NCI-H82 treated with DMSO at 0.1 percent for 48 hours (cell line): ENCODE measurements at regions not wholly inside any gene's neighbourhood (a gene's known extent, or its start where the extent isn't known, plus 50 kb on each side); places are given as distances from the start of the nearest gene placed in this dataset.
"Not testable (repeated sequence)": the region's sequence is repeated elsewhere in the genome, so short reads cannot be mapped to it uniquely, and the experiment has no call there.

ENCODE experiments used
- DNase-seq: peaks from one replicate; lab custom pipeline; 2025; ENCODE audit not compliant: unreplicated experiment; lab: John Stamatoyannopoulos, UW

- DNase-seq: not testable (repeated sequence)
Measured at GRCh38 chr22:48412931-48413330, 1414.7 kb downstream of the BRD1 start.

GRCh38 chr22:48410536-48410935 is 1417.1 kb downstream of the BRD1 start:
- DNase-seq: no peak

GRCh38 chr22:48407256-48407955 is 1420.3 kb downstream of the BRD1 start:
- DNase-seq: no peak

- DNase-seq: no peak
Measured at GRCh38 chr22:48406161-48406560, 1421.5 kb downstream of the BRD1 start.

DNA sequence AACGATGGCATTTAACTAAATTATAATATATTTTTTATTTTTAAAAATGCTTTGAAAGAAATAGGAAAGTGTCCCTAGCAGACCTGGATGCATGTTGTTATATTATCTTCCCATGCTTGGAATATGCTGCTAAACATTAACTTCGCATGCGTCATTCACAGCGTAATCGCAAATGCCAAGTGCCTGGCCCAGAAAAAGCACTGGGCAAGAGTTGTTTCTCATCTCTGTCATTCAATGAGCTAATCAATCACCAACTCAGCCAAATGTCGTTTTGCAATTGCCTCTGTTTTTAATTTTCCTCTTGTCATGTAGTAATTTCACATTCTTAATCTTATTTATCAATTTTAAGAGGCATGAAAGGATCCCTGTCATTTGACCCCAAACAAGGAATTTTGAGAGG is 1421.9 kb downstream of the BRD1 start:
- DNase-seq: no peak

DNA sequence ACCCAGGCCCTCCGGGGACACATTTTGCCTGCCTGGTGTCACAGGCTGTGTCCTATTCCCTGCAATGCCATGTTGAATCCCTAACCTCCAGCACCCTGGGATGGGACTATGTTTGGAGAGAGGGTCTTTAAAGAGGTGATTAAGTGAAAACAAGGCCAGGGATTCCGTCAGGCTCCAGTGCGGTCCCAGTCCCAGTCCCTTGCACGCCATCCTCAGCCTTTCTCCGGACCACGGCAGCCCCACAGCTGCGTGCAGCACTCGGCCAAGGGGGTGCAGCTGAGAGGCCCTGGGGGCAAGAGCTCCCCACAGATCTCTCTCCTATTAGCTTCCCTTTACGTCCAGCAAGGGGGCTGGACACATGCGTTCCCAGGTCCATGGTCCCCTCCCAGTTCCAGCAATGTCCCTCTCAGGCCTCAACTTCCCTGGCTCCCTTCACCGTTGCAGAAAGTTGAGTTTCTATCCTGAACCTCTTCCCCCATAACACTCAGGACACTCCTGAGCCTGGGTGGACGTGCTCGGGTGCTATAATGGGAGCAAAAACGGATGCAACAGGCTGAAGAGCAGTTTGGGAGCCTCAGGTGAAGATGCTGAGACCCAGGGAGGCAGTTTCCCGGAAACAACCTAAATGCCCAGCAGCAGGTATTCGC is 1422.7 kb downstream of the BRD1 start:
- no peak for DNase-seq

GRCh38 chr22:48403521-48404403 is 1423.9 kb downstream of the BRD1 start:
- DNase-seq: no peak

- DNase-seq: no peak
Measured at GRCh38 chr22:48402591-48403031, 1425.1 kb downstream of the BRD1 start.

DNA sequence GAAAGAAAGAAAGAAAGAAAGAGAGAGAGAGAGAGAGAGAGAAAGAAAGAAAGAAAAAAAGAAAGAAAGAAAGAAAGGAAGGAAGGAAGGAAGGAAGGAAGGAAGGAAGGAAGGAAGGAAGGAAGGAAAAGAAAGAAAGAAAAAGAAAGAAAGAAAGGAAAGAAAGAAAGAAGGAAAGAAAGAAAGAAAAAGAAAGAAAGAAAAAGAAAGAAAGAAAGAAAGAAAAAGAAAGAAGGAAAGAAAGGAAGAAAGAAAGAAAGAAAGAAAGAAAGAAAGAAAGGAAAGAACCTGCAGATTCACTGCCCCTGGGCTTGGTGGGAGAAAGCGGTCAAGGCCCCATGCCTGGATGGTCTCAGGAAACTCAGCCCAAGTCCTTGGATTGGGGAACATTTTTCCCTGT is 1426.2 kb downstream of the BRD1 start:
- DNase-seq: not testable (repeated sequence)

DNA sequence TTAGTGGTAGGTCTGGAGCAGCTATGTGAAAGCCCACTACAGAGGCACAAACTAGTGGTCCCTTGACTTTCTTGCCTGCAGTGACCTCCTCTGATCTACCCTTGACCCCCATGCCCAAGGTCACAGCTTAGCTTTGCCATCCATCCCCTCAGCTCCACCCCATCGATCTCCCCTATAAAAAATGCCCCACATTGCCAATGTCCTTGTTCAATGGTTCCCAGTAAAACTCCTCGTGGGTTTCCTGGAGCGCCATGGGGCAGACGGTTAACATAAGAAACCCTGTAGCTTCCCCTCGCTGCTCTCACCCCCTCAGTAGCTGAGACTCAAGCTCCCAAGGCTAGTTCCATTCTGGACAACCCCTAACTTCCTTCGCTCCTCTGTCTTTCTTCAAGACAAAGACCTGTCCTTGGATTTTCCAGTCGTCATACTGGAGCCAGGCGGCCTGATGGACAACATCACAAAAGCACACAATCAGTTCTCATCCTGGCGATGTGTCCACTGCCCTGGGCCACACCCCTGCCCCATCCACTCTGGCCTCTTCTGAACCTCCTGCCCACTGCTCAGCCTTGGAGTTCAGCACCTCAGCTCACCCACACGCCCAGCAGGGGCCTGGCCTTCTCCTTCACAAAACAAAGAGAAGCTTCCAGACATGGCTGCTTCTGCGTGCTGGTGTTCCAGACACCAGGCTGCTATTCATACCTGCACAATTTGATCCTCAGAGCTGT is 1429.3 kb downstream of the BRD1 start:
- DNase-seq: no peak

DNA sequence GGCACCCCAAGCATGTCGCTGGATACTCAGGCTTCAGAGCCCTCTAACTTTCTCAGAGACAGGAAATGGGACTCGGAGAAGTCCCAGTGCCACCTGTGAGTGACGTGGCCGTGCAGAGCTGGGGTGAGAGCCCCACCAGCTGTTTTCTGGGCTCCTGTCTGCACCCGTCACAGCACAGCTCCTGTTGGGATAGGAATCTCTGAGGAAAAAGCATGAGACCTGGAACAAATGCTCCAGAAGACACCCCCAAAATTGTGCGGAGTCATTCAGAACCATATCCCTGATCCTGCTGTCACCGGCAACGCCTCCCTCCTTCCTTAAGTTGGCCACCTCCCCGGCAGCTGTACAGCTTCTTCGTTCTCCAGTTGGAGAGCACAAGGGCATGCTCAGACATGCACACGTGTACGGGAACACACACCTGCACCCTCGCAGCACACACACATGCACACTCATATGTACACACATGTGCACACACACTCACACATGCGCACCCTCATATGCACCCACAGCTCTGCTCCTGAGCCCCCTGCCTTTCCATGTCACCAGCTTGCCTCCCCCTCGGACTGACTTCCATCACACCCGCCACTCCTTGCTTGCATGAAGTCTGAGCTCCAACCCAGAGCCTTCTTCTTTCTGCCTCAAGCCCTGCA is 1430.0 kb downstream of the BRD1 start:
- DNase-seq: no peak

- DNase-seq: no peak
Measured at GRCh38 chr22:48396785-48397530, 1430.7 kb downstream of the BRD1 start.

- DNase-seq: no peak
Measured at GRCh38 chr22:48396091-48396784, 1431.4 kb downstream of the BRD1 start.

DNA sequence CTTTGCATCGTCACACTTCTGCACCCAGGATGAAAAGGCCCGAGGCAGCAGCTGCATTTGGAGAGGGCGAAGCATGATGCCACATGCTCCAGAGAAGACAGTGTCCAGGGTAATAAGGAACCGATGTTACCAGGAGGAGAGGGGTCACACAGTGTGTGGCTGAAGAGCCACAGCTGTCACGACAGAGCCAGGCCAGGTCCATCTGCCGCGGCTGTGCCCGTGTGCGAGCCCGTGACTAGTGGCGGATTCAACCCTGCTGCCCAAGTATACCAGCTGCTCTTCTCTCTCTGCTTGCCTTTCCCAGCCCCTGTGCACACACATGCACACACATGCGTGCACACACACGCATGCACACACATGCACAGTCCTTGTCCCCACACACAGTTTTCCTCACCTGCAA is 1432.5 kb downstream of the BRD1 start:
- DNase-seq: no peak

DNA sequence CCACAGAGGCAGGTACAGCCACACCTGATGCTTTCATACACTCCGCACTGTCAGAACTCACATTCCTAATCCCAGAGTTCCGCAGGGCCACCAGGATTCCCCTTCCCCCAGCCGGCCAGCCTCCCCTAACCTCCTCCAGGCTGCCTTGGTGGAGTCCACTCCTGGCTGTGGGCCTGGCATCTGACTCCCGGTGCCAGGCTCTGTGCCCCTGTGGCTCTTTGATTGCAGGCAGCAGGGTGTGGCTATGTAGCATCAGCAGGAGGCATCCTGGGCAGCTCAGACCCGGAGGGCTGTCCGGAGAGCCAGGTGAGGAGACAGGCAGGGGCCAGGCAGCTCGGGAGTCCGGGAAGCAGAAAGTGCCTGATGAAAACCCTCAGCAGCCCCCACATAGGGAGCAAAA is 1432.9 kb downstream of the BRD1 start:
- no peak for DNase-seq

DNA sequence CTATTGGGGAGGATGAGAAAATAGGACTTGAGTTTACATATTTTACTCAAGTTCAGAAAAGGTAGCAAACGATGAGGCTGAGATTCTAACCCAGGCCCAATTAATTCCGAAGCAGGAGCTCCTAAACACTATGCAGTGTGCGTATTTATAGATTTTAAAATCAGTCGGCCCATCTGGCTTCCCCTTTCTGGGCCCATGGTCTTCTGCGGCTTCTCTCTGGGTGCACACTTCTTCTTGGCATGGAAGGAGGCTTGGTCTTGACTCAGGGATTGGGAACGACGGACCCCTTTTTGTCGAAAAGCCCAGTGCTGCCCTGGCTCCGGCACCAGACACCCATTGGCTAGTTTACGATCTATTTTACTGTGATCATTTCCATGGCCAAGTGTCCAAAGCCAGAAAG is 1433.8 kb downstream of the BRD1 start:
- no peak for DNase-seq

DNA sequence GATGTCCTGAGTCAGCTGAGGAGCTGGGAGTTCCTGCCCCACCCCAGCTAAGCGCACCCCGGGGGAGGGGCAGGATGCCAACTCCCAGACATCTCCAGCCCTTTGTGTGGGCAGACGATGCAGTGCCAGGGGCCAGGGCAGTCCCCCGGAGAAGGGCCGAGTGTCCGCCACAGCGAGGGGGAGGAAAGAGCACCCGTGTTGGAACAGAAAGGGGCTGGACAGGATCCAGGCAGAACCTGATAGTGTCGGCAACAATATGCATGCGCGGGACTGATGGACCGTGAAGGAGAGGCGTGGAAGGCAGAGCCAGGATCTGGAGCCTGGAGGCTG is 1434.7 kb downstream of the BRD1 start:
- no peak for DNase-seq

GRCh38 chr22:48391820-48392219 is 1435.9 kb downstream of the BRD1 start:
- no peak for DNase-seq

DNA sequence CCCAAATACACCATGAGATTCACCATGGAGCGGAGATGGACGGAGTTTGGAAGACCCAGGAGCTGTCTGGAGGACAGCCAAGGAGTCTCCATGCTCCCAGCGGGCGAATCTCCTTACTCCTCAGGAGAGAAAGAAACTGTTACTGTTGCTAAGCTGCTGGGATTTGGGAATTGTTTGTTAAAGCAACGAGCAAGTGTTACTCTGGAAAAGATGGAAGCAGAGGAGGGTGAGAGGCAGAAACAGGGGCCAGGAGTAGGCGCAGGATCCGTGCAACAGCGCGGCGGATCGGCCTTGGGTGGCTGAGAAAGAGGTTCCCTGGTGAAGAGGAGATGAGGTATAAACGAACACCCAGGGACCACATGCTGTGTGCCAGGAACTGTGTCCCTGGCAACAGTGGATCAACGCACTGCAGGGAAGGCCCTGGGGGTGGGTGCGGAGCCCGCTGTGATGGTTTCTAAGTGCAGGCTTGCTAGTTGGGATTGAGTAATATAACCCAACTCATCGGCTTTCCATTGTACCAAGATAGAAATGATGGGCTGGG is 1436.4 kb downstream of the BRD1 start:
- no peak for DNase-seq
